ENCODE measurements at regions not wholly inside any gene's neighbourhood (a gene's known extent, or its start where the extent isn't known, plus 50 kb on each side); places are given as distances from the start of the nearest gene placed in this dataset.
"Not testable (repeated sequence)": the region's sequence is repeated elsewhere in the genome, so short reads cannot be mapped to it uniquely, and the experiment has no call there.

DNA sequence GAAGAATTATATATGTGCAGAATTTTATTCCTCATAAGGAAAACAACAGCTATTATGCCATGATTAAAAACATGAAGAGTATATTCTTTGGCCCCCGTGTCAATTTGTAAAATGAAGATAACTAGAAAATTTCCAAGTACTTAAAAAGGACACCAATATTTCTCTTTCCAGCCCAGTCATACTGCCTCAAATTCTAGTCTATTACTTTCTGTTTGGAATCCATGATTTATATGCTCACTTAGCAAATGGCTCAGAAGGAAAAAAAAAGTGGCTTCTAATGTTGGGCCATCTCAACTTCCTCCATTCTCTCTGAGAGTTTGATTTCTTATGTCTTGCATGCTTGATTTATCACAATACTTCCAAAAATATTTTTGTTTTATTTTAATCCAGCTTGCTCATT lies 1431.1 kb downstream of the AMY1C start:
- no peak for DNase-seq

DNA sequence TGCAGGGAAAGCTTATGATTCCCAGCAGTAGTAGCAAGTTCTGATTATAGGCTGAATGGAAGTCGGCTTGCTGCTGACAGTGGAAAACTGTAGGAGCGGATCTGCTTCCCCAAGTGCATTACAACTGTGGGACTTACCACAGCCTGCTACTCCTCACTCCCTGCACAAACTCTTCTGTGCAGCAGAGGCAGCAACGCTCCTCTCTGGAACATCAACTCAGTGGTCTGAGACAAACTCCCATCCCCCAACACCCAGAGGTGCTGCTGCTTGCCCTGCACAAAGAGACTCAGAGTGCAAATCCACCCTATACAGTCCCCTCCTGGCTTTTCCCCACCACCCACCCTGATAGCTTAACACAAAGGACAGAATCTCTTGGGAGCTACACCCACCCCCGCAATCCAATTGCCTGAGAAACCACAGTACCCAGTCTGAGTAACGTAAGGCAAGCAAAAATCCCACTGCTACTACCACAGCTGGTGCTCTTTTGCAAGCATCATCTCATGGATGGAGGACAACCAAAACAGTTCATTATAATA lies 1455.2 kb downstream of the AMY1C start:
- no peak for DNase-seq

DNA sequence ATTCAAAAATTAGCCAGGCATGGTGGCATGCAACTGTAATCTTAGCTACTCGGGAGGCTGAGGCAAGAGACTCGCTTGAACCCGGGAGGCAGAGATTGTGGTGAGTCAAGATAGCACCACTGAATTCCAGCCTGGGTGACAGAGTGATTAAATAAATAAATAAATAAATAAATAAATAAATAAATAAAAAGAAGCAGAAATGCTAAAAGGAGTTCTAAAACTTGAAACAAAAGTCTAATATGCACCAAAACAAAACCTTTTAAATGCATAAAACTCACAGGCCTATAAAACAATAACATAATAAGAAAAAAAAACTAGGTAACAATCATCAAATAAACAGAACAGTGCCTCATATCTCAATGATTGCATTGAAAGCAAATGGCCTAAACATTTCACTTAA lies 1458.9 kb downstream of the AMY1C start:
- DNase-seq, result no peak

DNA sequence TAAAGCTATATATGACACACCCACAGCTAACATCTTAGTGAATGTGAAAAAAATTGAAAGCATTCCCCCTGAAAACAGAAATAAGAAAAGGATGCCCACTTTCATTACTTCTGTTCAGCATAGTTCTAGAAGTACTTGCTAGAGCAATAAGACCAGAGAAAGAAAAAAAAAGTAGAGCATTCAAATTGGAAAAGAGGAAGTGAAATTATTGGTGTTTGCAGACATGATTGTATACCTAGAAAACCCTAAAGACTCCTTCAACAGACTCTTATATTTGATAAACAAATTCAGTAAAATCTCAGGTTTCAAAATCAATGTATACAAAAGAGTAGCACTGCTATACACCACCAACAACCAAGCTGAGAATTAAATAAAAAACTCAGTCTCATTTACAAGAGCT lies 1461.0 kb downstream of the AMY1C start:
- DNase-seq, result no peak

DNA sequence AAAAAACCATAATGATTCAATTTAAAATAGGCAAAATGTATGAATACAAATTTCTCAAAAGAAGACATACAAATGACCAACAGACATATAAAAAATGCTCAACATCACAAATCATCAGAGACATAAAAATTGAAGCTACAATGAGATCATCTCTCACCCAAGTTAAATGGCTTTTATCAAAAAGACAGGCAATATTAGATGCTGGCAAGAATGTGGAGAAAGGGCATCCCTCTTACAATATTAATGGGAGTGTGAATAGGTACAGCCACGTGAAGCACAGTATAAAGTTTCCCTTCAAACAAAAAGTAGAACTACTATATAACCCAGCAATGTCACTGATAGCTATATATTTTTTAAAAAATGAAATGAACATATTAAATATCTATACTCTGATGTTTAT lies 1481.7 kb downstream of the AMY1C start:
- DNase-seq, result no peak

DNA sequence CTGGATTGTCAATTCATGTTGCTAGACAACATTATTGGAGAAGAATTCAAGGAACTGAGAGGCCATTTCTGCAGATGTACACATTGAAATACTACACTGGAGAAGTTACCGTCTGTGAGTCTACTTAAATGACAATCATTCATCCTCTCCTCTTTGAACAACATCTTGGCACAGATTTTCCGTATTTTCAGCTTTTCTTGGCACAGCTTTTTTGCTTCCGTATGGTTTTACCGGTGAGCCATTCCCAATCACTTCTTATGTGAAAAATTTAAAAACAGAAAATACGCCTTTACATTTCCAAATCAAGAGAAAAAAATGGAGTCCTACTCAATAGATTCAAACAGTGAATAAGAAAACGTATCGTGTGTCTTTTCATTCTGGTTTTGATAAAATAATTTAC lies 1493.7 kb downstream of the AMY1C start:
- DNase-seq, result no peak

DNA sequence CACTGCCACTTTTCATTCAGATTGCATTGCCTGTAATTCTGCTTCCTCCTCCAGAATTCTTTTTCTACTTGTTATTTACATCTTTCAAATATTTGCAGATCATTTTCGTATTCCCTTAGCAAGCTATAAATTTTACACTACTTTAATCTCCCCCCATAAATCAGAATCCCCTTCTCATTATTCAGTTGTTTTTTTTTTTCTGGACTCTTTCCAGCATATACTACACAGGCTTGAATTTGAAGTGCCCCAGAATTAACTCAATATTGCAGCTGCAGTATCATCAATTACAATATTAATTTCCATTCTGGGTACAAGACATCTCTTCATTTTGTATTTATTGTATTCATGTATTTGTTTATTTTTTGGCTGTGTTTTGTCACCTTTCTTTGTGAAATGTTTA lies 1494.3 kb downstream of the AMY1C start:
- no peak for DNase-seq

DNA sequence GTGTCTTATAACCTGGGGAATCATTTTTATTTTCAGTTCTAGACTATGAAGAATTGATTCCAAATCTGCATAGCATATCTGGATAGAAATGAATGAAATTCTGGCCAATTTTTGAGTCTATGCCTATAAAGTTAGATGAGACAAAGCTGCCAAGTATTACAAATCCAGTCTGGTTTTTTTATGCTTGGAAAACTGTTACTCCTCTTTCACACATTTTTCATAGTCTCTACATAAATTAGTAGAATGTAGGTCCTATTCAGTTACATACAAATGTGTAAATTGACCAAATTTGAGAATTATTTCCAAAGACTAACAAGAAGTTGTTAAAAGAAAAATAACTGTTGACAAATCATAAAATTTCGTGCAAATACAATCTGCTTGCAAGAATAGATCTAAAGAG lies 1505.2 kb downstream of the AMY1C start:
- DNase-seq, result no peak

DNA sequence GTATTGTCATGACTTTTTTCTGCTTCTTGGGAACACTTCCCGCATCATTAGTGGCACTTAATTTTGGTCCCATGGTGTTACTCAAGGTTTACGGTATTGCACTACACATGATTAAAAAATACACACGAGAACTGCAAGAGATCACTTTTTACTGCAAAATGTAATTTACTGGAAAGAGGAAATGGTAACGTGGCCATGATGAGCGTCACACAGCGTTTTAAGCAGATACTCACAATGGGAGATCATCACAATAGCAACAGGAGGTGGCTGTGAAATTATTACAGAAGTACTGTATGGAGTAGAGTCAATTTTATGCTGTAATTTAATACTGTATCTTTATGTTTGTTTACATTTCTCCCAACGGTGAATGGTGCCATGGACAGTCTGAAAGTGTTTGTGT lies 1510.3 kb downstream of the AMY1C start:
- DNase-seq, result no peak

DNA sequence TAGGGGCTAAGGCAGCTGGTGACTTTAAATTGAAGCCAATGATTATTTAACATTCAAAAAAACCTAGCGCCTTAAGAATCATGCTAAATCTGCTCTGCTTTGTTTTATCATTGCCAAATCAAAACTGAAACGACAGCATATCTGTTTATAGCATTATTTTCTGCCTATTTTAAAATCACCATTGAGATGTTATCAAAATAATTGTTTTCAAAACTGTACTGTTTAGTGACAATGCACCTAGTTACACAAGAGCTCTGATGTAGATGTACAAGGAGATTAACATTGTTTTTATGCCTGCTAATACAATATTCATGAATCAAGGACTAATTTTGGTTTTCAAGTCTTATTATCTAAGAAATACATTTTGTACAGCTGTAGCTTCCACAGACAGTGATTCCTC lies 1521.3 kb downstream of the AMY1C start:
- DNase-seq, result no peak

DNA sequence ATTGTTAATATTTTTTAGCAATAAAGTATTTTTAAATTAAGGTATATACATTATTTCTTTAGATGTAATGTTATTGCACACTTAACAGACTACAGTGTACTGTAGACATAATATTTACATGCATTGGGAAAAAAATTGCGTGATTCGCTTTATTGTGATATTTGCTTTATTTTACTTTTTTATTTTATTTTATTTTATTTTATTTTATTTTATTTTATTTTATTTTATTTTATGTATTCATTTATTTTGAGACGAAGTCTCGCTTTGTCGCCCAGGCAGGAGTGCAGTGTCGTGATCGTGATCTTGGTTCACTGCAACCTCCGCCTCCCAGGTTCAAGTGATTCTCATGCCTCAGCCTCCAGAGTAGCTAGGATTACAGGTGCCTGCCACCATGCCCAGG lies 1522.7 kb downstream of the AMY1C start:
- not testable (repeated sequence) for DNase-seq

DNA sequence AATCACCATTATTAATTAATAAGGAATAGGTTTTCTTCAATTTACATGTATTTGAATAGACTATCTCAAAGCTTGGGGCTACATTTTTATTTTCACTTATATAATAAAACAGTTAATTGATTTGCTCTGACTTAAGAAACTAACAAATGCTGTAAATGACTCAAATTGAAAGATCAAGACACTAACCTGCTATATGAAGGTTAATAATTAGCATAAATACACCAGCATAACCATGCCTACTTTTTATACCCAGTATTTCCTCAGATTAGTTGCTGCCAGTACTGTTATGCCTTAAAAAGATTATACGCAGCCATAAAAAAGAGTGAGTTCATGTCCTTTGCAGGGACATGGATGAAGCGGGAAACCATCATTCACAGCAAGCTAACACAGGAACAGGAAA lies 1545.1 kb downstream of the AMY1C start:
- no peak for DNase-seq

DNA sequence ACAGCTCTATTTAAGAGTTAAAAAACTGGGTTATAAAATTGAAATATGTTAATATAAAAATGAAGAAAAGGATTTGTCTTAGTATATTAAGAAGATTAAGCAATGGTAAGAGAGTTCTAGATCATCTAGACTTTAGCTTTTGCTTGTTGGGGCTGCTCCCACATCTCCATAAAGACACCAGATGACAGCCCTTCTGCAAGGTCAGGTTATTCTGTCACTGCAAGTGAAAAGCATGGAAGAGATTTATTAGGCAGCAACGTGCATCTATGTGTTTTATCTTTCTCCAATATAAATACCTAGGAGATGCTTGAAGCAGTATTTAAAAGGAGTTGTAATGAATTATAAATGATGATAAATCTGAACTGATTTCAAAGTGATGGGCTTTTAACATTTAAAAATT lies 1560.4 kb downstream of the AMY1C start:
- no peak for DNase-seq

DNA sequence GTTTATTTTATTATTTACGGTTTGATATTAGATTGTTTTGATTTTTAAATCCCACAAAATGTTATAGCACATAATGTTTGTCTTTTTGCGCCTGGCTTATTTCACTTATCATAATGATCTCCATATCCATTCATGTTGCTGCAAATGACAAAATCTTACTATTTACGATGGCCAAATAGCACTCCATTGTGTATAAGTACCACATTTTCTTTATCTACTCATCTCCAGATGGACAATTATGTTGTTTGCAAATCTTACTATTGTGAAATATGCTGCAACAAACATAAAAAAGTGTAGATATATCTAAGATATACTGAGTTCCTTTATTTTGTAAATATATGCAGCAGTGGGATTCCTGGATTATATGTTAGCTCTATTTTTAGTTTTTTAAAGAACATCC lies 1568.3 kb downstream of the AMY1C start:
- no peak for DNase-seq

DNA sequence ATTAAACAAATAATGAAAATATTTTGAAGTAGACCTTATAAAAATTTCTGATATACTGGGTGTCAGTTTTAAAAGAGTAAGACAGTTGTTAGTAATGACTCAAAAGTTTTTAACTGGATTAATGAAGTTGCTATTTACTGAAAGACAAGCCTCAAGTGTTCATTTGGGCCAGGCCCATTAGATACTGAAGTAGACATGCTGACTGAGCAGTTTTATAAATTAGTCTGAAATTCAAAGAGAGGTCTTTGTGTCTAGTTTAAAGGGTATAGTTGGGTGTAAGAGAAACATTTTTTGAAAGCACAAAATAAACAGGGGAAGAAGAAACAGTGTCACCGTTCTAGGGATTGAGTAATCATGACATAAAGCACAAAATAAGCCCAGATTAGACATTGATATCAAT lies 1577.2 kb downstream of the AMY1C start:
- no peak for DNase-seq

DNA sequence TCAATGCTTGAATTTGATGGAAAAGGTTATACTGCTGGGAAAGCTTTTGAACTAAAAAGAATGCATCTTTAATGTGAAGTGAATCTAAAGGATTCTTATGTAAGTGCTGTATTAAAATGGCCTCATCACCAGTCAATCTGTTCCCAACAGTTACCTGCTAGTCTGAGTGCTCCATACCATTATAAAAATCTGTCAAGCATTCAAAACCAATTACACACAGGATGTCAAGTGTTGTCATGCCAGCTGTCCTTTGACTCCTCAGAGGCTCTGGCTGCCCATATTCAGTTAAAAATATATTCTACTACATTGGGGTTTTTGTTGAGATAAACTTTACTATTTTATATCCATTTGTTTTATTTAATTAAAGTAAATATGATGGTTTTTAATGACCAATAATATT lies 1587.7 kb downstream of the AMY1C start:
- no peak for DNase-seq

DNA sequence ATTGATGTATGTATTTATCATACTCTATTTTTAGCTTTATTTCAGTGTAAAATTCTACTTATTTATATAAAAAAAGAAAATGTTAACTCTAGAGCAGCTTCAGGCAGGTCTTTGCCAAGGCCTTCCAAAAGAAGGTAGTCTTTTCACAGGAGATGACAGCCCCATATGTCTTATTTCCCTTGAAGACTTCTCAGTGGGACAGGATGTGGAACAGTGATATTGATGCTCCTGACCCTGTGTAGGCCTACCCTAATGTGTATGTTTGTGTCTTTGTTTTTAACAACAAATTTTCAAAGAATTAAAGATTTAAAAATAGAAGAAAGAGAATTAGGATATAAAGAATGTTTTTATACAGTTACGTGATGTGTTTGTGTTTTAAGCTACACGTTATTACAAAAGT lies 1593.6 kb downstream of the AMY1C start:
- no peak for DNase-seq

DNA sequence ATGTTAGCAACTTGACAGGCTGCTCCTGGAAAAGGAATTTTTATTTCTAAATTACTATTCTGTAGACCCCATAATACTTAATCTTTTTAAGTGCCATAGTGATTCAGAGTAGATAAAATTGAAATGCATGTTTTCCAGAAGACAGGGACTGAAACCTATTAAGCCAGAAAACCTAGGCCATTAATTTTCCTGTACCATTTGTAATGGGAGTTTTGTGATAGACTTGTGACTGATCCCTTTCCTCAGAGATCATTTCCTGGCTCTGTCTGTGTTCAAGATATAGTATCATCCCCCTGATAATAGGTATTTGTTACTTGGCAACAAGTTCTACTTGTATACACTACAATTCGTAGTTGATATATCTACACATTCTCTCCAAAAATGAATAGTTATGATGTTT lies 1609.8 kb downstream of the AMY1C start:
- DNase-seq, result no peak

DNA sequence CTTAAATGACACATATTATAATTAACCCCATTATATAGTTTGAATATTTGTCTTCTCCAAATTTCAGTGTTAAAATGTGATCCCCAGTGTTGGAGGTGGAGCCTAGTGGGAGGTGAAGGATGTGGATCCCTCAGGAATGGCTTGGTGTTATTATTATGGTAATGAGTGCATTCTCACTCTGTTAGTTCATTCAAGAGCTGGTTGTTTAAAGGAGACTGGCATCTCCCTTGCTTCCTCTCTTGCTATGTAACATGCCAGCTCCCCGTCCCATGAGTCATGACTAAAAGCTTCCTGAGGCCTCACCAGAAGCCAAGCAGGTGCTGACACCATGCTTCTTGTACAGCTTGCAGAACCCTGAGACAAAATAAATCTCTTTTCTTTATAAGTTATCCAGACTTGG lies 1612.7 kb downstream of the AMY1C start:
- DNase-seq, result no peak

DNA sequence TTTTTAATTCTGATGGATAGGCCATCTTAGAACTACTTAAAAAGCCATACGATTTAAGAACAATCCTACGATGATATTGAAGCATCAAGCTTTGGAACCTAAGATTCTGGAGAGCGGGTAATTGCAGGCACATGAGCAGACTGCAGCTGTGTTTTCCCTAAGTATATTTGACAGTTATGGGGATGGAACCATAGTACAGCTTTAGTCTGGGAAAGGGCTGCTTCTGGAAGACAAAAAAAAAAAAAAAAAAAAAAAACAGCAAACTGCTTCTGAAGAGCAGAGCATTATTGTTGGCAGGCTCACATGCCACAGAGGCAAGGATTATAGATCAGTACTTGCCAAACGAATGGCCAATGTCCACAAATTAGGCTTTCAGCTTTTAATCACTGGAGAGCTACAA lies 1618.7 kb downstream of the AMY1C start:
- no peak for DNase-seq

DNA sequence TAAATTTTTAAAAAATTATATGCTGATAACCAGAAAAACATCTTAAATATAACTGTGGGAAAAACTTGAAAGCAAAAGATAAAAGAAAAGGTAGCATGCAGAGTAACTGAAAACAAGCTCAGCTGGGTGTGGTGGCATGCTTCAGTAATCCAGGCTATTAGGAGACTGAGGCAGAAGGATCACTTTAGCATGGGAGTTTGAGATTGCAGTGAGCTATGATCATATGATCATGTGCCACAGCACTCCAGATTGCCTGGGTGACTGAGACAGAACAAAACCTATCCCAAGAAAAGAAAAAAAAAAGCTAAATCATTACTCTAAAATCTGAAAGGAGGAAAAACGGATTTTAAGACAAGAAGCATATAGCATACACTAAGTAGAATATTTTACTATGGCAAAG lies 1624.0 kb downstream of the AMY1C start:
- DNase-seq, result no peak

DNA sequence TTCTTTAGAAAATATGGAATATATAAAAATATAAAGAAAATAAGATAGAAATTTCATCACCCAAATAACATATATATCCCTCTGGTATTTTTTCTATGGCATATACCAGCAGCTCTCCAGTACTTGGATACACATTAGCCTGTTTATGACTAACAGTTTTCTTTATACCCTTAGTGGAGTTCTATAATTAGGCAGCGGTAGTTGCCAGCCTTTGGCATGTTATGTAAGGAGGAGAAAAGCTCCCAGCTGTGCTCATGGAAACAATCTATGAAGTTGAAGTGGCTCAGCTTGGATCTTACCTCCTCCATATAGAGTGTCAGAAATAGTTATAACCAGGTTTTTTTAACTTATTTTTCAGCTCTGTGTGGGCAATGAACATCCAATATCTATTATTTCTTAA lies 1636.8 kb downstream of the AMY1C start:
- no peak for DNase-seq

DNA sequence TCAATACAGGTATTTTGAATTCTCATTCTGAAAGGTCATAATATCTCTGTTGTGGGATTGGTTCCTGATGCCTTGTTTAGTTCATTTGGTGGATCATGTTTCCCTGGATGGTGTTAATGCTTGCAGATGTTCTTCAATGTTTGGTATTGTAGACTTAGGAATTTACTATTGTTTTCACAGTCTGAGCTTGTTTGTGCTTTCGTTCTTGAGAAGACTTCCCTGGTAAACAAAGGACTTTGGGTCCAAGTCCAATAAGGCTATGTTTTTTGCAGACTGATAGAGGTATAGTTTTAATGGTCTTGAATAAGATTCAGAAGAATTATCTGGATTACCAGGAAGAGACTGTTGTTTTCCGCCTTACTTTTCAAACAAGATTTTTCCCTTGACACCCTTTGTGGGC lies 1646.3 kb downstream of the AMY1C start:
- DNase-seq, result no peak

DNA sequence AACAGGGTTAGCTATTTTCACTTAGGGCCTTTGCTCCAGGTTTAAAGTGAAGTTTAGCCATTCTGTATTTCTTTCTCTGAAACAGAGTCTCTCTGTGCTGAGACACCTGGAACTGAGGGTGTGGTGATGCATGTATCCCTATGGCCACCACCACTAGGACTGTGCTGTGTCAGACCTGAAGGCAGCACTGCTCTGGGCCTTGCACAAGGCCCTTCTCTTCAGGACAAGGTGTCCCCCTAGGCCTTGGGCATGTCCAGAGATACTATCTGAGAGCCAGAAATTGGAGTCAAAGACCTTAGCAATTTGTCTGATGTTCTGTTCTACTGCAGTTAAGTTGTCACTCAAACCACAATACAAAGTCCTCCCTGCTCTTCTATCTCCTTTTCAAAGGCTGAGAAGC lies 1649.2 kb downstream of the AMY1C start:
- no peak for DNase-seq

DNA sequence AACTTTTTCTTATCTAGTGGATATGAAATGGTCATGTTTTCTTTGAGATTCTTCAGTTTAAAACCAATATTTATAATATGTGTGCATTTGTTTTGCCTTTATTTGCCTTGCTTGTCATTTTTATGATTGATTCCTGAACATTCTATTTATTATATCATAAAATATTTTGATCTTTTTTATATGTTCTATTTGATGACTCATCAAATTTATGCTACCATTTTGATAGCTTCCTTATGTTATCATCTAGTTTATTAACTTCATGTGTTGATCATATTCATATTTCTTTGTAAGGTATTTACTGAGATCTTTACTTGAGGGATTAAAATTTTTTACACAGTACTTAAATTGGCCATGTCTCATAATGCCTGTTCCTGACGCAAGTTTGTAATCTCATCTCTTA lies 1650.0 kb downstream of the AMY1C start:
- DNase-seq, result no peak

DNA sequence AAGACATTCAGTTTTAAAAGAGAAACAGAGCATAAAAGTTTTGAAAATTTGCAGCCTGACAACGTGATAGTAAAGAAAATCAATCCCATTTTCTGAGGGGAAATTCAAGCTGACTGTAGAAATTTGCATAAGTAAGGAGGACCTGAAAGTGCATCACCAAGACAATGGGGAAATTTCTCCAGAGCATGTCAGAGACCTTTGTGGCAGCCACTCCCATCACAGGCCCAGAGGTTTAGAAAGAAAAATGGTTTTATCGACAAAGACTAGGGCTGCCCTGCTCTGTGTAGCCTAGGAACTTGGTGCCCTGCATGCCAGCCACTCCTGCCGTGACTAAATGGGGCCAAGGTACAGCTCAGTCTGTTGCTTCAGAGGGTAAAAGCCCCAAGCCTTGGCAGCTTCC lies 1640.2 kb upstream of the PRMT6 start:
- no peak for DNase-seq
